Chondrocyte (in vitro differentiated cells): ENCODE measurements at regions not wholly inside any gene's neighbourhood (a gene's known extent, or its start where the extent isn't known, plus 50 kb on each side); places are given as distances from the start of the nearest gene placed in this dataset.
"Not testable (repeated sequence)": the region's sequence is repeated elsewhere in the genome, so short reads cannot be mapped to it uniquely, and the experiment has no call there.

Source experiments
- DNase-seq: peaks from one replicate; pipeline ENCODE4 v3.0.0; 2021; ENCODE audit warnings: mixed read lengths, low spot score
- H3K27ac Mint-ChIP-seq: one replicate; pipeline ENCODE4 v1.8.0; 2021; ENCODE audit warnings: mild to moderate bottlenecking, moderate library complexity, mixed read lengths; ENCODE audit not compliant: unreplicated experiment
- H3K27me3 Mint-ChIP-seq: 2 replicates; pipeline ENCODE4 v1.8.0; 2021; ENCODE audit warnings: low read depth, mixed read lengths
- H3K36me3 Mint-ChIP-seq: 2 replicates; pipeline ENCODE4 v1.8.0; 2021; ENCODE audit warnings: low read depth, mixed read lengths
- H3K4me1 Mint-ChIP-seq: 2 replicates; pipeline ENCODE4 v1.8.0; 2021; ENCODE audit warnings: low read depth, mild to moderate bottlenecking, mixed read lengths
- H3K4me3 Mint-ChIP-seq: one replicate; pipeline ENCODE4 v1.8.0; 2021; ENCODE audit warnings: mild to moderate bottlenecking, moderate library complexity, mixed read lengths; ENCODE audit not compliant: unreplicated experiment
- H3K9me3 Mint-ChIP-seq: 2 replicates; pipeline ENCODE4 v1.8.0; 2021; ENCODE audit warnings: low read depth, mixed read lengths
- TF ChIP-seq, protein P1 (sequence below): fragments of 200-600 bp; sonication (generic); IDR thresholded peaks from 2 replicates; pipeline ENCODE4 v1.5.0; 2021; ENCODE audit warnings: antibody characterized with exemption, mild to moderate bottlenecking, moderate library complexity

DNA sequence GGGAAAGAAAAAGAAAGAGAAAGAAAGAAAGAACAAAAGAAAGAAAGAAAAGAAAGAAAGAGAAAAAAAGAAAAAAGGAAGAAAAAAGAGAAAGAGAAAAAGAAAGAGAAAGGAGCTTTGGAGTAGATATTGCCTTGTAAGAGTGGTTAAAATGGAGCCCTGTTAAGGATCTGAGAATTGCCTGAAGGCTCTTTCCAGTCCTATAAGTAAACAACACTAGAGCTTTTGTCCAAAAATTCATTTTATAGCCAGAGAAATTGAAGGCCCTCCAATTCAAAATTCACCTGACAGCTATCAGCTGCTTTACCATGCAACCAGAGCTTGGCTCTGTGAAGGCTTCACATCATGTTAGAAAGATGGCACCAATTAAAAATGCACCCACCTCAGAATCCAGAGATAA is 102.1 kb upstream of the FRMD4B start:
- Mint-ChIP-seq H3K36me3 (peaks cover 2% of the 10 kb centered on the region), H3K4me1 (peaks cover 3% of the 10 kb centered on the region), H3K9me3 (no peaks in the 10 kb centered on the region), H3K27me3 (peaks cover 27% of the 10 kb centered on the region), H3K4me3 (no peak overlapping the region), H3K27ac (no peak overlapping the region)
- TF ChIP-seq, protein P1, sequence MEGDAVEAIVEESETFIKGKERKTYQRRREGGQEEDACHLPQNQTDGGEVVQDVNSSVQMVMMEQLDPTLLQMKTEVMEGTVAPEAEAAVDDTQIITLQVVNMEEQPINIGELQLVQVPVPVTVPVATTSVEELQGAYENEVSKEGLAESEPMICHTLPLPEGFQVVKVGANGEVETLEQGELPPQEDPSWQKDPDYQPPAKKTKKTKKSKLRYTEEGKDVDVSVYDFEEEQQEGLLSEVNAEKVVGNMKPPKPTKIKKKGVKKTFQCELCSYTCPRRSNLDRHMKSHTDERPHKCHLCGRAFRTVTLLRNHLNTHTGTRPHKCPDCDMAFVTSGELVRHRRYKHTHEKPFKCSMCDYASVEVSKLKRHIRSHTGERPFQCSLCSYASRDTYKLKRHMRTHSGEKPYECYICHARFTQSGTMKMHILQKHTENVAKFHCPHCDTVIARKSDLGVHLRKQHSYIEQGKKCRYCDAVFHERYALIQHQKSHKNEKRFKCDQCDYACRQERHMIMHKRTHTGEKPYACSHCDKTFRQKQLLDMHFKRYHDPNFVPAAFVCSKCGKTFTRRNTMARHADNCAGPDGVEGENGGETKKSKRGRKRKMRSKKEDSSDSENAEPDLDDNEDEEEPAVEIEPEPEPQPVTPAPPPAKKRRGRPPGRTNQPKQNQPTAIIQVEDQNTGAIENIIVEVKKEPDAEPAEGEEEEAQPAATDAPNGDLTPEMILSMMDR: no peak
- no peak for DNase-seq

DNA sequence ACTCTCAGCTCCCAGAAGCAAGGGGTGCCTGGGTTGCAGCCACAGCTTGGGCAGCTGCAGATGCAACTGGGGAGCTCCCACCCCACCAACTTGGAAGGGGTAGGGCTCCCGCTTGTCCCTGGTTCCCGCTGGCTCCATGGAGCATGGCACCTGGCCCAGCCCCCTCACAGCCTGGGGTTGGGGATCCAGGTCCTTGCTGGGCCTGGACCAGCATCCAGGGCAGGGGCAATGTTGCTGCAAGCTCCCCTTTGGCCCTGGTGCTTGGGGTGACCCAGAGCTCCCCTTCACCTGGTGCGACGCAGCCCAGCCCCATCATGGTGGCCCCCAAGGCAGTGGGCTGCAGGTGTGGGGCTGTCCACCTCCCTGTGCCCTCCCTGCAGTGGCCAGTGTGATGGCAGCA is 99.6 kb upstream of the FRMD4B start:
- H3K9me3 Mint-ChIP-seq: peaks cover 3% of the 10 kb centered on the region
- H3K27me3 Mint-ChIP-seq: peaks cover 25% of the 10 kb centered on the region
- peak; percentile 72 for DNase-seq
- TF ChIP-seq, protein P1: no peak
- no peak overlapping the region for H3K4me3 Mint-ChIP-seq
- no peak overlapping the region for H3K27ac Mint-ChIP-seq
- H3K36me3 Mint-ChIP-seq: peaks cover 2% of the 10 kb centered on the region
- H3K4me1 Mint-ChIP-seq: no peaks in the 10 kb centered on the region

DNA sequence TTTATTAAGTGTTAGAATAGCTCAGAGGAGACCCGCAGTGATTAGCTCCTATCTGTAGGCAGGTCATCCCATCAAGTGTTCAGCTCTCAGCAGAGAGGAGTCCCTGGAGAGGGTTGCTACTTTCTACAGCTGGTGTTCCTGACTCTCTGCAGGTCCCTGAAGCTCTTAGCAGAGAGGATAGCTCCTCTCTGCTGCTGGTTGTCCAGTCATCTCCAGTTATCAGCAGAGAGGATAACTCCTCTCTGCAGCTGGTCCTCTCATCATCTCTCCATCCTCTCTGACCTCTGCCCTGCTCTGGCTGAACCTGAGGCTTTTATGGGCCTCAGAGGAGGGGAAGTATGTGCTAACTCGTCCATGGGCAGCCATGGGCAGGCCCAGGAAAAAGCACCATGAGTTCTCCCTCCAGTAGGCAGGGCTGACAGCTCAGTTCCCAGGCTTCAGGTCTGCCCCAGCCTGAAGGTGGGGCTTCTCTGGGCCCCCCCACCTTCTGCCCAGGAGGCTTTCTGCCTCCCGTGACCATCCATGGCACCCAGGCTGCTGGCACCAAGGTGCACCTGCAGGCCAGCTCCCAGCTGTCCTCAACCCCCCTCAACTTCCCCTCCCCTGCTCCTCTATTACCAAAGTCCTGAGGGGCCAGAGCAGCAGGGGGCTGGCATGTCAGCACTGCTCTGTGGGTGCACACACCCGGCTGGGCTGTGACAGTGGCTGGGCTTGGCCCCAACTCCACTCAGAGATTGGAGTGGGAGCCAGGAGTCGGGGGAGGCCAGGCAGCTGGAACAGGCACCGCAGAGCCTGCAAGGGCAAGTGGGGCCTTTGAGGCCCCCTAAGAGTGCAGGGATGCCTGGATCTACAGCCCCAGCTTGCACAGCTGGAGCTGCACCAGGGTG is 98.9 kb upstream of the FRMD4B start:
- Mint-ChIP-seq H3K4me3 (no peak overlapping the region), H3K27ac (no peak overlapping the region), H3K4me1 (no peaks in the 10 kb centered on the region)

DNA sequence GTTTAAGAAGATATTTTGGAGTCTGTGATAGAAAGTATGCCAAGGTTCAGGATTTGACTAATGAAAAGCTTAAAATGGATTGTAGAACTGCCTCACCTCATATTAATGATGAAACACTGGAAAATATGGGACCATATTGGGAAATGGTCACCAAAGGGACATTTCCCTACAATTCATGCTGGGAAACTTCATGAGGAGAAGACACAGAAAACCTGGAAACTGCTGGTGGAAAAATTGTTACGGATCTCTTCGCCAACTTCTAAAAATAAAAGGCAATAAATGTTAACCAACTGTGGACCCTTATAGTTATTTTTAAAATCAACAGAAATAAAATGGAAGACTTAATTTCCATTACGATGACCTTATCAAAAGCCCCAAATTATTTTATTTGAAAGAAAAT is 97.6 kb upstream of the FRMD4B start:
- peaks cover 4% of the 10 kb centered on the region for H3K9me3 Mint-ChIP-seq

More for the DNA sequence above, 98.9 kb upstream of the FRMD4B start:
- DNase-seq: no peak
- H3K27me3 Mint-ChIP-seq: peaks cover 22% of the 10 kb centered on the region
- H3K9me3 Mint-ChIP-seq: peaks cover 3% of the 10 kb centered on the region
- TF ChIP-seq, protein P1: no peak
- H3K36me3 Mint-ChIP-seq: peaks cover 2% of the 10 kb centered on the region

DNA sequence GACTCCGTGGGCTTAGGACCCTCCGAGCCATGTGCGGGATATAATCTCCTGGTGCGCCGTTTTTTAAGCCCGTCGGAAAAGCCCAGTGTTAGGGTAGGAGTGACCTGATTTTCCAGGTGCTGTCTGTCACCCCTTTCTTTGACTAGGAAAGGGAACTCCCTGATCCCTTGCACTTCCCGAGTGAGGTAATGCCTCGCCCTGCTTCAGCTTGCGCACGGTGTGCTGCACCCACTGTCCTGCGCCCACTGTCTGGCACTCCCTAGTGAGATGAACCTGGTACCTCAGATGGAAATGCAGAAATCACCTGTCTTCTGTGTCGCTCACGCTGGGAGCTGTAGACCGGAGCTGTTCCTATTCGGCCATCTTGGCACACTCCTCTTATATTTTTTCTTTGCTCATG is 95.1 kb upstream of the FRMD4B start:
- H3K4me3 Mint-ChIP-seq, H3K9me3 Mint-ChIP-seq, H3K36me3 Mint-ChIP-seq, H3K4me1 Mint-ChIP-seq, DNase-seq, H3K27ac Mint-ChIP-seq: not testable (repeated sequence)
- peaks cover 28% of the 10 kb centered on the region for H3K27me3 Mint-ChIP-seq

More for the DNA sequence above, 97.6 kb upstream of the FRMD4B start:
- Mint-ChIP-seq H3K4me1 (no peaks in the 10 kb centered on the region), H3K36me3 (peaks cover 2% of the 10 kb centered on the region), H3K27ac (no peak overlapping the region), H3K27me3 (peaks cover 26% of the 10 kb centered on the region), H3K4me3 (no peak overlapping the region)
- DNase-seq: no peak
- TF ChIP-seq, protein P1: no peak

DNA sequence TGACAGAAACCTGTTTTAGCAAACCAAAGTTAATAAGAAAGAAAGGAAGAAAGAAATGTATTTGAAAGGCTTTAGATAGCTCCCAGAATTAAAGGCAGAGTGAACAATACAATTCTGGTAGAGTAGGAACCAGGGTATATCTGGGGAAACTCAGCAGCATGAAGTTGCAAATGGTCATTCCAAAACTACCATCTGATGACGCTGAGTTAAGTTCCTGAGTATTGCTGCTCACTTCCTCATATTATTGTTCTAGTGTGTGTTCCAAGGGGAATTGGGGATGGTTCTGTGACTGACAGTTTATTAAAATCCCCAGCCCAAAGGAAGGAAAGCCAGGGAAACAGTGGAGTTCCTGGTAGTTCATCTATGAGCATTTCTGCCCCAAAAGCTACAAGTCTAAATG is 88.3 kb upstream of the FRMD4B start:
- H3K9me3 Mint-ChIP-seq: peaks cover 6% of the 10 kb centered on the region
- H3K27me3 Mint-ChIP-seq: peaks cover 36% of the 10 kb centered on the region
- H3K4me1 Mint-ChIP-seq: no peaks in the 10 kb centered on the region
- no peak overlapping the region for H3K4me3 Mint-ChIP-seq
- TF ChIP-seq, protein P1: no peak
- H3K27ac Mint-ChIP-seq: no peak overlapping the region
- peaks cover 1% of the 10 kb centered on the region for H3K36me3 Mint-ChIP-seq
- no peak for DNase-seq
